Heart right ventricle (tissue), 16 donors: ENCODE measurements at regions not wholly inside any gene's neighbourhood (a gene's known extent, or its start where the extent isn't known, plus 50 kb on each side); places are given as distances from the start of the nearest gene placed in this dataset.

Experiments used
- ATAC-seq, 8 donors: fragments of 200-7000 bp; cut with Tn5 transposase; one replicate each; pipeline ENCODE4 v1.9.1; 2020; ENCODE audit warnings: mild to moderate bottlenecking in 8 of 8, moderate library complexity in 8 of 8, moderate number of reproducible peaks in 1 of 8
- DNase-seq, 2 donors: peaks; one replicate each; pipeline ENCODE4 v3.0.0-alpha.2; 2020
- H3K27ac ChIP-seq, 10 donors: fragments of 200-600 bp; sonication (generic) in 2 of 10; one replicate each; pipeline versions ENCODE4 v1.5.0 to v1.8.0; 2020 to 2022; ENCODE audit warnings: mild to moderate bottlenecking in 3 of 10
- H3K27me3 ChIP-seq, 7 donors: fragments of 200-600 bp; one replicate each; pipeline ENCODE4 v1.8.0; 2021 to 2022; ENCODE audit warnings: mild to moderate bottlenecking in 2 of 7
- H3K36me3 ChIP-seq, 9 donors: fragments of 200-600 bp; sonication (generic) in 1 of 9; one replicate each; pipeline versions ENCODE4 v1.5.0 to v1.8.0; 2020 to 2022; ENCODE audit warnings: mild to moderate bottlenecking in 2 of 9
- H3K4me1 ChIP-seq, 9 donors: fragments of 200-600 bp; sonication (generic) in 1 of 9; one replicate each; pipeline versions ENCODE4 v1.5.0 to v1.8.0; 2020 to 2022; ENCODE audit warnings: mild to moderate bottlenecking in 4 of 9
- H3K4me3 ChIP-seq, 10 donors: fragments of 200-600 bp; sonication (generic) in 2 of 10; one replicate each; pipeline versions ENCODE4 v1.5.0 to v1.8.0; 2020 to 2022; ENCODE audit warnings: mild to moderate bottlenecking in 7 of 10, moderate library complexity in 2 of 10
- H3K9me3 ChIP-seq, 11 donors: fragments of 200-600 bp in 10 of 11; sonication (generic) in 2 of 11; one replicate each; pipeline versions ENCODE4 v1.5.0 to v1.8.0; 2013 to 2022; ENCODE audit warnings: mild to moderate bottlenecking in 2 of 11, control low read depth in 1 of 11, moderate library complexity in 1 of 11
- WGBS, 2 donors: extraction: QIAGEN DNeasy Blood & Tissue Kit; methylation state at CpG; one replicate each; pipeline ENCODE4 v1.1.7; 2013; ENCODE audit warnings: inconsistent platforms in 1 of 2; 5-methylcytosine and 5-hydroxymethylcytosine counted together
- intact Hi-C, 10 donors: fragments of 100-400 bp; cut with DNase I; formaldehyde crosslinking; loops; one replicate each; pipeline versions ENCODE4 v1.11.1 to v1.14.2; 2022
- TF ChIP-seq, protein P1 (sequence below), 9 donors: fragments of 200-600 bp; sonication (generic) in 2 of 9; IDR thresholded peaks; one replicate each; pipeline versions ENCODE4 v1.5.0 to v1.8.0; 2021 to 2022; ENCODE audit warnings: antibody characterized with exemption in 9 of 9, mild to moderate bottlenecking in 5 of 9, moderate library complexity in 1 of 9
- donor health status: Arrhythmogenic right ventricular cardiomyopathy.
- donor health status: ischemic (EF 13 %, LVEDD 7.1; RV severe dilation, severe dysfunction).
- donor health status: healthy with polysubstance abuse.
- donor health status: DM: no; HTN: yes; CAD: no.
- donor health status: DM: no; HTN: no; CAD: no.
- donor health status: ischemic (EF 25% LVEDD 6.9; RV normal size, moderate dysfunction).
- donor health status: ischemic (EF 25% LVEDD 5.7; RV mildly dilated, moderate dysfunction).
- donor health status: healthy.
- donor health status: DM: yes; HTN: yes; CAD: no.
- donor health status: Ischemic cardiomyopathy.
- donor health status: ischemic (EF 35%, LVEDD 5.7; RV mildly dilated, moderate dysfunction).
- donor health status: nonischemic (EF 11% LVEDD 7.7; RV severe dilation, severe dysfunction).
- donor health status: DM: yes; HTN: yes; CAD: no.
- donor health status: PGD.
- donor health status: ischemic (EF 29% LVEDD 5.4; RV normal size, mild dysfunction).
- donor health status: nonischemic (EF 23%, LVEDD 6.1; RV moderate dilation, normal function).

DNA sequence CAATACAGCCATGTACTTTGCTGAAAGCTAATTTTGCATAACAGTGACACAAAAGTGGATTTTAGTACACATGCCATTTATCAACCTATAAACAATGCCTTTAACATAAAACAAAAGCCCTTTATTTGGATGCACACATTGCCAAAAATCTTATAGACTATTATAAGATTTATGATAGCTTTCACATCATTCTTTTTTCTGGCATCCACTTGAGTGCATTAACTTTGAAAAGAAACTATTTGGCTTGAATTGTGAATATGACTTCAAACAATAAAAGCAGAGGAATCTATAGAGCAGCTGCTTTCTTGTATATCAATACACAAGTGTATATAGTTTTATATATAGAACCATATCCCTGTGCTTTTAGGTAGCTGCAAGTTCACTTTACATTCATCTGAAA, 577.4 kb downstream of the CBLN2 start:
- DNase-seq (no peak), ATAC-seq (no peak)
- Histone ChIP-seq H3K27ac (no peak overlapping the region), H3K4me3 (no peak overlapping the region), H3K36me3 (no peaks in the 10 kb centered on the region), H3K4me1 (no peaks in the 10 kb centered on the region), H3K9me3 (peaks cover 0 to 46% (median 22%) of the 10 kb centered on the region in 11 donors), H3K27me3 (no peaks in the 10 kb centered on the region)
- TF ChIP-seq, protein P1, sequence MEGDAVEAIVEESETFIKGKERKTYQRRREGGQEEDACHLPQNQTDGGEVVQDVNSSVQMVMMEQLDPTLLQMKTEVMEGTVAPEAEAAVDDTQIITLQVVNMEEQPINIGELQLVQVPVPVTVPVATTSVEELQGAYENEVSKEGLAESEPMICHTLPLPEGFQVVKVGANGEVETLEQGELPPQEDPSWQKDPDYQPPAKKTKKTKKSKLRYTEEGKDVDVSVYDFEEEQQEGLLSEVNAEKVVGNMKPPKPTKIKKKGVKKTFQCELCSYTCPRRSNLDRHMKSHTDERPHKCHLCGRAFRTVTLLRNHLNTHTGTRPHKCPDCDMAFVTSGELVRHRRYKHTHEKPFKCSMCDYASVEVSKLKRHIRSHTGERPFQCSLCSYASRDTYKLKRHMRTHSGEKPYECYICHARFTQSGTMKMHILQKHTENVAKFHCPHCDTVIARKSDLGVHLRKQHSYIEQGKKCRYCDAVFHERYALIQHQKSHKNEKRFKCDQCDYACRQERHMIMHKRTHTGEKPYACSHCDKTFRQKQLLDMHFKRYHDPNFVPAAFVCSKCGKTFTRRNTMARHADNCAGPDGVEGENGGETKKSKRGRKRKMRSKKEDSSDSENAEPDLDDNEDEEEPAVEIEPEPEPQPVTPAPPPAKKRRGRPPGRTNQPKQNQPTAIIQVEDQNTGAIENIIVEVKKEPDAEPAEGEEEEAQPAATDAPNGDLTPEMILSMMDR (IDR thresholded peaks at IDR 0.05) = no peak
- intact Hi-C loops = no loop called here

DNA sequence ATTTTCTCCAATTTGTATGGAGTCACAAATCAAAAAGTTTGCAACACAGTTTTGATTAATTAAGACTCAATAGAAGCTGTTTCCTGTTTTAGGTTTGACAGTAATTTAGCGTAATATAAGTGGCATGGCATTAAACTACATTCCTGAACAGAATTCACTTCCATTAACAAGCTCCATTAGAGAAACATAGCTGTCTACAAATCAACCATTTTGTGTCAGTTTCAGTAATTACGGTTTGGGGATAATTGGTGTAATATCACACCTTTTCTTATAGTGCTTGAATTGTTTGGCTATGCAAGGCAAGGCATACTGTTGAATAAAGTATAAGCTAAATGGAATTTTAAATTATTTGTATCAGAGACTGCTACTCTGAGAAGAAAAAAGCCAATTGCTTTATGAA, 585.5 kb downstream of the CBLN2 start:
- no peak for ATAC-seq
- WGBS, 2 donors = 68 to 77% methylated on average over 2 of the region's 2 CpGs

DNA sequence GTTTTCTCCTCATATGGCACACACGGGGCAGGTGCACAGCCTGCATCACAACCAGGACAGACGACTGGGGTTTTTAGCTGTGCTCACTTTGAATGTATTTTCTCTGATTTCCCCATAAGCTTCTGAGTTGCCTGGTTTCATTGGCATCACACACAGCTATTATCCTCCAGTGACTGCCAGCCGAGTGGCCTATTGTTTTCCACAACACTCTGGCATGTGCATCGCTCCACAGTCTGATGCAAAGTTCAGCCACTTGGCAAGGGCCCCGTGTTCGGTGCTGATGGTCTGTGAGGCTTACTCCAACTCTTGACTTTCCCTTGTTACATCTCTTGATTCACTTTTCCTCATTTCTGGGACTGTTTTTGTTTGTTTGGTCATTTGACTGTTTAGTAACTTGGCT, 593.1 kb downstream of the CBLN2 start:
- H3K4me3 ChIP-seq = no peak overlapping the region
- ATAC-seq = no peak
- peaks cover 0 to 7% (median 0%) of the 10 kb centered on the region in 11 donors for H3K9me3 ChIP-seq
- TF ChIP-seq, protein P1 (IDR thresholded peaks at IDR 0.05) = no peak
- no peaks in the 10 kb centered on the region for H3K4me1 ChIP-seq
- intact Hi-C loops = no loop called here
- H3K27ac ChIP-seq = no peak overlapping the region
- DNase-seq = no peak
- 73 to 76% methylated on average over 6 of the region's 6 CpGs for WGBS, 2 donors
- no peaks in the 10 kb centered on the region for H3K27me3 ChIP-seq
- no peaks in the 10 kb centered on the region for H3K36me3 ChIP-seq

More for the DNA sequence above, 585.5 kb downstream of the CBLN2 start:
- H3K27me3 ChIP-seq = no peaks in the 10 kb centered on the region
- H3K4me3 ChIP-seq = no peak overlapping the region
- intact Hi-C loops = no loop called here
- H3K9me3 ChIP-seq = peaks cover 0 to 13% (median 0%) of the 10 kb centered on the region in 11 donors
- no peaks in the 10 kb centered on the region for H3K36me3 ChIP-seq
- no peak for DNase-seq
- TF ChIP-seq, protein P1 (IDR thresholded peaks at IDR 0.05) = no peak
- no peak overlapping the region for H3K27ac ChIP-seq
- H3K4me1 ChIP-seq = no peaks in the 10 kb centered on the region

DNA sequence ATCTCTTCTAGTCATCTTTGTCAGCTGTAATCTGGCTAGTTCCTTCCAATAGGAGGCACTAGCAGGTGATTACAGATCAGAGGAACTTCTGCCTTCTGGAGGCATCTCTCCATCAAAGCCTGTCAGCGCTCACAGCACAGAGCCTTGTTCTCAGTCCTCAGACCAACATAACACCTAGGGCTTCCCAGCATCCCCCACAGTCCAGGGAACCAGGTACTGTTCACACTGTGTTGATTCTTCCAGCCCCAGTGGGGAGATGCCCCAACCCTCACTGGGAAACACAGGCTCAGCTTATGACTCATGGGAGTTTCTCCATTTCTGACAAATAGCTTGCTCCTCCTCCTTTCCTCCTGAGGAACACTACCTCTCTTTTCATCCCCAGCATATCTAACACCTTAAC, 601.7 kb downstream of the CBLN2 start:
- ATAC-seq = no peak
- TF ChIP-seq, protein P1 (IDR thresholded peaks at IDR 0.05) = no peak
- 66 to 83% methylated on average over 1 of the region's 1 CpG for WGBS, 2 donors
- Histone ChIP-seq H3K4me3 (no peak overlapping the region), H3K4me1 (no peaks in the 10 kb centered on the region), H3K27me3 (no peaks in the 10 kb centered on the region), H3K36me3 (no peaks in the 10 kb centered on the region), H3K9me3 (peaks cover 0 to 11% (median 0%) of the 10 kb centered on the region in 11 donors), H3K27ac (no peak overlapping the region)
- no peak for DNase-seq
- intact Hi-C loops = no loop called here

DNA sequence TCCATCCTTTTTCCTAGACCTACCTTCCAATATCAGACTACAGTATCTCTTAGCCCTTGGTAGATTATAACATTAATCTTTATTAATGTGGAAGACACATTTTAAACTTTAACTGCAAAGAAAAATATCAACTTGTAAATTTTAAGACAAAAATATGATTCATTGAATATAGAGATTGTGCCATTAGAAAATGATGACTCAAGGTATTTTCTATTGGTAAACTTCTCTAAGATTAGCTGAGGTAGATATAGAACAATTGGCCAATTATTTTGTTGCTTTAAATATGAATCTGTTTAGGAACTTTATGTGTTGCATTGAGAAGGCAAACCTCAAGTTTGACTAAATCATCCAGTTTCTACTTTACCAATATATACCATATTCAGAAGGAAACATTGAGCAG, 604.7 kb downstream of the CBLN2 start:
- ATAC-seq = no peak
- Histone ChIP-seq H3K27ac (no peak overlapping the region), H3K27me3 (no peaks in the 10 kb centered on the region), H3K9me3 (peaks cover 0 to 11% (median 0%) of the 10 kb centered on the region in 11 donors), H3K36me3 (no peaks in the 10 kb centered on the region), H3K4me3 (no peak overlapping the region), H3K4me1 (no peaks in the 10 kb centered on the region)
- TF ChIP-seq, protein P1 (IDR thresholded peaks at IDR 0.05) = no peak
- intact Hi-C loops = no loop called here
- DNase-seq = no peak
